Embryonic facial prominence (tissue), 1 donor: ENCODE measurements at regions not wholly inside any gene's neighbourhood (a gene's known extent, or its start where the extent isn't known, plus 50 kb on each side); places are given as distances from the start of the nearest gene placed in this dataset.
"Not testable (repeated sequence)": the region's sequence is repeated elsewhere in the genome, so short reads cannot be mapped to it uniquely, and the experiment has no call there.

Experiments used
- DNase-seq: peaks from one replicate; pipeline ENCODE4 v3.0.0-alpha.2; 2016; ENCODE audit errors: extremely low spot score

DNA sequence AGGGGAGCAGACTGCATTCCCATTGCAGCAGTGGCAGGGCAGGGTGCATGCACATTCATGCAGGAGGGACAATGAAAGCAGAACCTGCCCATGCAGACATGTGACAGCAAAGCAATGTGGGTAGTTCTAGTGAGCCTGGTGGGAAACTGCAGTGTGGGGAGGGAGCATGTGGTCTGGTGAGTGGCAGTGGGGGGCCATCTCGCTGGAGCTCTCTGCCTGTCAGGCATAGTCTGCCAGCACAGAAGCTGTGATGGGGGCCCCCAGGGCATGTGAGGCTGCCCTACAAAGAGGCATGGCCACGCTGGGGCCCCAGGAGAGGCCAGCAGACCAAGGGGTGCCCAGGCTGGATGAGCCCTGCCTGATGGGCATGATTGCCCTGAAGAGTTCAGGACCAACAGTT is 579.7 kb downstream of the PTPRC start:
- no peak for DNase-seq

DNA sequence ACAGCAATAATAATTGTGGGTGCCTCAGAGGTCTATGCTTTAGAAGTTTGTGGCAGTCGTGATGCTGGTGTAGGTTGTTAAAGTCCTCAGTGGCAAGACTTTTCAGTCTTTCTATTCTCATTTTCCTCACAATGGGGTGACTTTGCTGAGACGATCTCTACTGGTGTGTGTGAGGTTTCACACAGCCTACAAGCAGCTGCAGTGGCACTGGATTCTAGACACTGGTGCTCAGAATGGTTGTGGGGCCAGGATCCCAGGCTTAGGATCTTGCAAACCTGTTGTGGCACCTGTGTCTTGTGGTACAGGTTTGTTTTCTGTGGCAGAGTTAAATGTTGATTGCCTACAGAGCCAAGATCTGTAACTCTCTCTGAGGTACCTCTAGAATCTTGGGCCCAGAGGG is 581.2 kb downstream of the PTPRC start:
- no peak for DNase-seq

DNA sequence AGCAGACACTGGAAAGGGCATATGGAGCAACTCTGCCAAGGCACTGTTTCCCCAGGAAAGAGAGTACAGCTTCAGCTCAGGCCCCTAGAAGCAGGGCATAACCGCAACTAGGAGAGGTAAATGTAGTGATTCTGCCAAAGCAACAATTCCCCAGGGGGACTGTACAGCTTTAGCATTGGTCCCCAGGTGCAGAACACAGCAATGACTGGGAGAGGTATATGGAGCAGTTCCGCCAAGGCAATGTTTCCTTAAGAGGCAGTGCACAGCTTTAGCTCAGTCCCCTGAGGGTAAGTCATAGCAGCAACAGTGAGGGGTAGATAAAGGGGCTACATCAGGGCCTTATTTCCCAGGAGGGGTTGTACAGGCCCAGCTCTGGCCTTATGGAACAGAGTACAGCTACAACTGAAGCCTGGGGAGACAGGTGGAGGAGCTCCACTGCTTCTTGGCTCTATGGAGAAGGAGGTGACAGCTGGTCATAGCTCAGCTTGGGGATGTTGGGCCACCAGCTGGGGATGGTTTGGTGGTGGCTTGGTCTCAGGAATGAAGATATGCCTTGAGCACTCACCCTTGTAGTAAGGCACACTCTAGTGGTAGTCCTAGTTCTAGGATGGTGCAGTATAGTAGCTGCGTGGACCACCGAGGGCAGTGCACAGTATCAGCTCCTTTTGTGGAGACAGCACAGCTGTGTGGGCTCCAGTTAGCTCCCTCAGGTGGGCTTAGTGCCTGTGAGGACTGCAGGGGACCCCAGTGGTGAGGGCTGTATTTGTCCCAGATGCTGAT is 582.7 kb downstream of the PTPRC start:
- DNase-seq, result no peak

DNA sequence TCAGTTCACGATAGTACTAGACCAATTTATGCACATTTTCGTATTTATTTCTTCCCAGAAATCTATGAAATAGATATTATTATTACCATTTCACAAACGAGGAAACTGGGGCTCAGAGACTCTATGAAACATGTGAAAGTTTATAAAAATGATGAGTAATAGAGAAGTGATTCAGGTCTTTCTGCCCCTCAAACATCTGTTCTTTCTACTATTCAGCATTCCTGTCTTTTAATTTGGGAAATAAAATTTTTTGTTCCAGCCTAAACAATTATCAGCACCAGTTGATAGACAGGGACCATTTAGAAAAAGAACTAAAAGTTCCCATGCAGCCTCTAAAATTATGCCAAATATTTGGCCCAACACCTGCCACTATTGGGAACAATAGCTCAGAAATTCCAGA is 585.1 kb downstream of the PTPRC start:
- no peak for DNase-seq

DNA sequence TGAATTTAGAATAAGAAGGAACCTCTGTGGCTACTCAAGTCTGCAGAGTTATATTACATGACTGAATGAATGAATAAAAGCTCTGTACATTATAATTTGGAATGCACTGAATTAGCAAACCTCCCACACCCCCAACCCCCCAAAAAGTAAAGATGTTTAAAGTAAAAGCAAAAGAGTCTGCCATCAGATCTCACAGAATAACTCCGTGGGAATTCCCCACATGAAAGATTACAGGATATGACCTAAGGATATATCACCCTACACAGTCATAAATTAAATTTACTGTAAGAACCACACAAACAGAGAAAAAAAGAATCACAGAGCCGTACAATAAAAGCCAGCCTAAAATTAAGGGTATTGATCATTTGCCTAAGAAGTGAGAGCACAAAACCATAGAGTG is 587.3 kb downstream of the PTPRC start:
- DNase-seq, result no peak

DNA sequence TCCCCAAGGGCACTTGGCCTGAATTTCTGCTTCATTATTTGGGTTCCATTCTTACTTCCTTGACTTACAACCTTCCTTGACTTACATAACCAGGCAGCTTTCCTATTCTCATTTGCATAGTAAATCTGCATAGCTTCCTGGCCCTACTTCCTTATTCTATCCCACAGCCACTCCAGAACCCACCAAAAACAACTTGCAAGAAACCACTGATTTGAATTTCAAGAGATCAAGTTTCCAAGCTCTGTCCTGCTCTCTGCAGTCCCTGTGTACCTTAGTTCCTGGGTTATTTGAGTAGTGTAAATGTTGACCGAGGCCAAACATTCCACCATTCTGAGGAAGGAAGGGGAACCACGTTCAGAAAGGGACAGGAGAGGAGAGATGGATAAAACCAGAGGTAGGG is 603.3 kb downstream of the PTPRC start:
- no peak for DNase-seq

DNA sequence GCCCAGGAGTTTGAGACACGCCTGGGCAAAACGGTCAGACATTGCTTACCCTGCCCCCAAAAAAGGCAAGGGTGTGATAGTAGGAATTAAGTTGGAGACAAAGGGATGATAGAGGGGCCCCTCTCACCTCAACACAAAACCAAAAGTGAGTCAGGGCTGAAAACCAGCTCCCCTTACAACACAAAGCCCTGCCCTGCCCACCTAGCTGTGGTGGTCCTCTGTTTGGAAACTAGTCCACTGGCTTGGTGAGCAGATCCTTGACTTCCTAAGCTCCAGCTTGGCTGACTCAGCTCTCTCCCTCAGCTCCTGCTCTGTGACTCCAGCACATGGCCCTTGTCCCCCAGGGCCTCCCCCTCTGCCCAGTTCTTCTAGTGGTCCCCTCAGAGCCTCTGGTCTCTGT is 603.8 kb downstream of the PTPRC start:
- DNase-seq, result no peak

DNA sequence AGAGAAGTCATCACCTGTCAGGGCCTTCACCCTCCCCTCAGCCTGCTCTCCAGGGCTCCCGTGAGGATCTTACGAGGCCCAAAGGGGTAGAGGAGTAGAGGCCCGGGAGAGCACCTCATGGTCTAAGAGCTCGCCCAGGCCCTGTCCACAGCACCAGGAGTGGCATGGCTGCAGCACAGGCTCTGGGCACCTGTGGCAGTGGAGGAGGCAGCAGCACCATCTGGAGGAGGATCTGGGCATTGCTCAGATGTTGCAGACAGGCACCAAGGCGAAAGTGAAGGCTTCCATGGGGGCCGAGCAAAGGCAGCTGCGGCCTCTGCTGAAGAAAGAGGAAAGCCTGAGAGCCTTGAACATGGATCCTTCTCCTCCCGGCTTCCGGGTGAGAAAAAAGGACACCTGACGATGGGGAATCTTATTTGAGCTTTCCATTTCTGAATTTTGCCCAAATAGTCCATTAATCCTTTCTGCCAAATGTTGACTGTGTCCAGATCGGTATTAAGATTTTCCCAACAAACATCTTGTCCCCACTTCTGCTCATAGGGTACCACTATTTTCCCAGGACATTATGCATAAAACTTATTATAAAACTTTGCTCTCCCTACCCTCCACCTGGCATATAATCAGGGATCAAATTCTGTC is 604.7 kb downstream of the PTPRC start:
- no peak for DNase-seq

DNA sequence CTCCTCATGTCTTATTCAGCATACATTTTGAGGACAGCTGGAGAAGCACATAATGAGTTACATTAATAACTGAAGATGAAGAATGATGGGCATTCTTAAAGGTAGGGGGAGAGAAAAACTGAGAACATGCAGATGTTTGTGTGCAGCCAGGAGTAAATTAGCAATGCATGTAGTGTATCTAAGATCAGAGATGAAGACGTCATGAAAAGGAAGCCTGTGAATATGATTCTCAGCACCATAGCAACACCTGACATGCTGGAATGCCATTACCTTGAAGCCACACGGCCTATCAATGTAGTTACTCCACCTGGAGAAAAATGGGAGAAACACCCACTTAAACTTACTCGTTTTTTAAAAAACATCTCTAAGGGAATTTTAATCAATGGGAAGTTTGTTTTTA is 607.1 kb downstream of the PTPRC start:
- no peak for DNase-seq

DNA sequence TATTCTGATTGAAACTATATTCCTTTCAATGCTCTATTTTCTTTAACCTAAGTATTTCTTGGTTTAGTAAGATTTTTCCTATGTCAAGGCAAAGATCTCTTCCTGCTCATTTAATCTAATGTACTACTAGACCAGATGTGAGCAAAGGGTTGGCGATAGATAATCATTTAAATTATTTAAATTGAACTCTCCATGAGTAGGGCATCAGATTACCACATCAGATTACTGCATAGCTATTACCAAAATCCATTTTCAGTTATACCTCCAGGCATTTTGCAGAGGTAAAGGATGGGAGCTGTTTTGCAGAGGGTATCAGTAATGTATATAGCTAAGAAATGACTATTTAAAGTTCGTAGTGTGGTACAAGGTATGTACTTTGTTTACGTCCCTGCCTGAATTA is 607.9 kb downstream of the PTPRC start:
- no peak for DNase-seq

DNA sequence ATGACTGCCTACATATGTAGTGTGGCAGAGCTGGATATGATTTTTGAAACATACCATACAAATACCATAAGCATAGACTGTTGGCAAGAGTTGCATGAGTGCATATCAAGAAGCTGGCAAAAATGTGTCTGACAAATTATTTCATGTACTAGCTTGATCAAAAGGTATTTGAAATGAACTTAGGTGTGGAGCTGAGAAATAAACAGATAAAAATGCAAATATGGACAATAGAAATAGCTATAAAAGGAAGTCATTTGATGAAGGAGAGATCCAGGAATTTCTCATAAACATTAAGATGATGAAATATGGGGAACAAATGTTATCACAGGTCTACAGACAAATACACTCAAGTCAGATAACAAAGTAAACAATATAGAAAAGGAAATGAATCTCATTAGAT is 609.1 kb downstream of the PTPRC start:
- no peak for DNase-seq

DNA sequence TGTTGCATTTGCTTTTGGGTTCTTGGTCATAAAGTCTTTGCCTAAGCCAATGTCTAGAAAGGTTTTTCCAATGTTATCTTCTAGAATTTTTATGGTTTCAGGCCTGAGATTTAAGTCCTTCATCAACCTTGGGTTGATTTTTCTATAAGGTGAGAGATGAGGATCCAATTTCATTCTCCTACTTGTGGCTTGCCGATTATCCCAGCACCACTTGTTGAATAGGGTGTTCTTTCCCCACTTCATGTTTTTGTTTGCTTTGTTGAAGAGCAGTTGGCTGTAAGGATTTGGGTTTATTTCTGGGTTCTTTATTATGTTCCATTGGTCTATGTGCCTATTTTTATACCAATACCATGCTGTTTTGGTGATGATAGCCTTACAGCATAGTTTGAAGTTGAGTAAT is 615.2 kb downstream of the PTPRC start:
- not testable (repeated sequence) for DNase-seq

DNA sequence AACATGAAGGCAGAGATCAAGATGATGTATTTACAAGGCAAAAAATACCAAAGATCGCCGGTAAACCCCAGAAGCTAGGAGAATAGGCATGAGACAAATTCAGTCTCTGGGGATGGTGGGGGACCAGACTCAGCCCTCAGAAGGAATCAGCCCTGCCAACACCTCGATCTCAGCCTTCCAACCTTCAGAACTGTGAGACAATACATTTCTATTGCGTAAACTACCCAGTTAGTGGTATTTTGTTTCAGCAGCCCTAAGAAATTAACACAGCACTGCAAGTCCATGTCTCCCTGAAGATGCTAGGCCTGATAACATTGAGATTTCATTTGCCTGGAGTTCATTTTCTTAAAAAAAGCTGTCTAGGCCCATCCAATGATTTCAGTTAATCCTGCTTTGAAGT is 622.5 kb downstream of the PTPRC start:
- no peak for DNase-seq

DNA sequence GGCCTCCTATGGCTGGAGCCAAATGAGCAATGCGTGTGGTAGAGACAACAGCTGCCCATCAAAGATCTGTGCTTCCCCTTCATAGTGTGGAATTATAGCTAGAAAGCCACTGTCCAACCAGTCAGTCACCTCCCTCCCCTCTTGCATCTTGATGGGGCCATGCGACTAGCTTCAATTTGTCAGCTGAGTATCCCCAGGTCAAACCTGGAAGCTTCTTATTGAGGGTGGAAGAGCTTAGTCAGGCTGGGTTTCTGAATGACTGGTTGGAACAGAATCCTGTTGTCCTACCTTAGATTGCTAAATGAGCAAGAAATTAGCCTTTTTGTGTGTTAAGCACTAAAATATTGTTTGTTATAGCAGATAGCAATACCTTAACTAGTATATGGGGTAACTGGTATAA is 625.4 kb downstream of the PTPRC start:
- no peak for DNase-seq

DNA sequence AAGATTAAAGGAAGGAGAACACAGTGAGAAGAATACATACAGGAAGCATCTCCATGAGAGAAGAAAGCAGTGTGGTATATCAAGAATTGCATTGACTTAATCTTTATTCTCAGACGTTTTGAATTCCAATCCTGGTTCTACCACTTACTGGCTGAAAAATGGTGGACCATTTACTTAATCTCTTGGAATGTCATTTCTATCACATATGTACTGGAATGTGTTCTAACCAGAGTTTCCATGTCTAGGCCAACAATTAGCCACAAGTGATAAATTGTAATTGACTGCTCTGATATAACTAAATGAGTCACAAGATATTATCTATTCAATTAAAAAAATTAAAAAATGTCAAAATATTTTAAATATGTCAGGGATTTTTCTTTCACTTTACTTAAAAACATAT is 626.1 kb downstream of the PTPRC start:
- DNase-seq, result no peak

DNA sequence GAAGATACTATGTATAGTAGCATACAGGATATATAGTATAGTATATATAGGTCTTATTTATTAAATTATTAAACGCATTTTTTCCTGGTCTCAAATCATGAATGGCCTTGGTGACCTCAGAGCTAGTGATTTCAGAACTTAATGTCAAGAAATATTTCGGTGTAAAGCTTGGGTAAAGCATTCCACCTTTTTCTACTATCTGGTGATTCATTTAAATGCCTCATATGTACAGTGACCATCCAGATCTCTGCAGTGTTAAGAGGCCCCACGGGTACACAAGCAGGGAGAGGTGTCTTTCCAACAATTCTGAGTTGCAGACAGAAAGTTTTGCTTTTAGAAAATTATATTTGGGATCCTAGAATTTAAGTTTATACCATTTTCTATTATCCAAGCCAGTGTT is 626.5 kb downstream of the PTPRC start:
- no peak for DNase-seq

DNA sequence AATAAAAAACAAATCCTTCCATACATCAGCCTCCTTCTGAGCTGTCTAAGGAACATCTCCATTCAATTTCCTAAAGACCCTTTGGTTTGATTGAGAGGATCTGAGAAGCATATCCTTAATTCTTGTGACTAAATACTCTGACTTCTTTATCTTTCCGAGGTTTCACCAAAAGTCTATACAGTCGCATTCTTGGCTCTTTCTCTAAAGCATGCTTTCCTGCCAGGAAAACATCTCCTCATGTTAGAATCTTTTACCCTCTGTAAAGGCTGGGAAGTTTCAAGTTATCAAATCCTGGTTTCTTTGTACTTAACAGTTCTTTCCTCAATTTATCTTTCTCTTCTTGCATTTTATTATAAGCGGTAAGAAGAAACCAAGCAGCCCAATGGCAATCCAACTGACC is 630.4 kb downstream of the PTPRC start:
- no peak for DNase-seq

DNA sequence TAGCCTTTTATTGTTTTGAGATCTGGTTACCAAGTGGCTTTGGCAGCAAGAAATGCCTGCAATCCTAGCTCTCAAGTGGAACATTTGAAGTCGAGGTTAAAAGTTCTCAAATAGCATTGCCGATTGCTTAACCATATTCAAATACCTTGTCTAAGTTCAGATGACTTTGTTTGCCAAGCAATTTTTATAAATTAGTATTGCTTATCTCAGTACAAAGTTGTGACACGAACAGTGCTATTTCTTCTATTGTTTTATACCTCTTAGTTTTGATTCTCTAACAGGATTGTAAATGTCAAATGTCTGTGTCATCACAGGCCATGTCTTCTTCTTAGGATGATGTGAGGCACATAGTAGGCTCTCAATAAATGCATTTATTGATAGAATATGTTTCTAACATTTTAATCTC is 633.3 kb downstream of the PTPRC start:
- DNase-seq, result no peak

DNA sequence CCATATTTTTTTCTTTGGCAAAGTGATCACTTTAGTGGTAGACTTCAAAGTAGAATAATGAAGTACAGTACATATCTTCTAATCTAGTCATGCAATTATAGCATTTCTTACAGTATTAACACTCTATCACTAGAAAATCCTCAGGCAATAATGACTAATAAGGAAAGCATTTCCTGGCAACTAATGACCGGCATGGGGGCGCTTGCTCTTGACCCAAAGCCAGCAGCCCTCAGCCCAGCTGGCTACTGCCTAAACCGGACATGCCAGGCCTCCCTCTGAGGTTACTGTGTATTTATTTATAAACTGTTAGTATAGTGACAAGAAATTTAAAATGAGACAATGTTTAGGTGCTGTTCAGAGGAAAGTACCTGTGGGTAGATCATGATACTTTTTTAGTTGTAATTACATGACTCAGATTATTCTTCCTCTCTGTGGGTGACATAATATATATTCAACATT is 633.8 kb downstream of the PTPRC start:
- no peak for DNase-seq

DNA sequence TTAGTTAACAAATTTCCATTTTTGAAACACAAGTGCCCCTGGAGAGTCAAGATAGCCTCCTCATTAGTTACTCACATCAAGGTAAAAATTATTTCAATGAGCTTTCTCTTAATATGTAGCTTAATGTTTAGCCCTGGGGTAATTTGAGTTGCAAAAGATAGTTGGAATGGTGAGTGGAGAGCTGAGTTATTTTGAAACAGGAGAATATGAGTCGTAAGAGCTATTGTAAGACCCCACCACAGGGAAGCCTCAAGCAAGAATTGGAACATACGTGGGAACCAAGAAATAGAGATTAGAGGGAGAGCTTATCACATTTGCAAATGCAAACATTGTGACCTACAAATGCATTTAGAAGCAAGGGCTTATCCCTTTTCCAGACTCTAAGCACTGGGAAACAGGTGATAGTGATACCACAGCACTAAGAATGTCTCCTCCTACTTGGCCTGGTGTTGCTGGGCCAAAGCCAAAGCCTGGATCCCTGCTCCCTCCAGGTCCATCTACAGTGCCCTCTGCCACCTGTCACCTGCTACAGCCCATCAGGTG is 635.1 kb downstream of the PTPRC start:
- DNase-seq, result no peak

DNA sequence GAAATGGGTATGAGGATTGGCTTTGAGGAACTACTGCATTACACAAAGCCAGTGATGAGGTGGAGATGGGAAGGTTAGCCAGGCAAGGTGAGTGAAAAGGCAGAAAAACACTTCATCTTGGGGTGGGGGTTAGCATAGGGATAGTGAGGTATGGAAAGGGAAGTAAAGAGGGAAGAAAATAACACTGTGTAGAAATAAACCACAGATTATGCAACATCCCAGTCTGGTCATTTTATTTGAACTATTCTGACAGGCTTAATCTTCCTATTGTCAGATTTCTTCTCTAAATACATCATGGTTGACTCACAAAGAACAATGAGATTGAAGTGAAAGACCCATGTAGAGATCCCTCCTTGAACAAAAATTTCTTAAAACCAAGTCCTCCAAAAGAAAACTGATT is 640.2 kb downstream of the PTPRC start:
- DNase-seq, result no peak

DNA sequence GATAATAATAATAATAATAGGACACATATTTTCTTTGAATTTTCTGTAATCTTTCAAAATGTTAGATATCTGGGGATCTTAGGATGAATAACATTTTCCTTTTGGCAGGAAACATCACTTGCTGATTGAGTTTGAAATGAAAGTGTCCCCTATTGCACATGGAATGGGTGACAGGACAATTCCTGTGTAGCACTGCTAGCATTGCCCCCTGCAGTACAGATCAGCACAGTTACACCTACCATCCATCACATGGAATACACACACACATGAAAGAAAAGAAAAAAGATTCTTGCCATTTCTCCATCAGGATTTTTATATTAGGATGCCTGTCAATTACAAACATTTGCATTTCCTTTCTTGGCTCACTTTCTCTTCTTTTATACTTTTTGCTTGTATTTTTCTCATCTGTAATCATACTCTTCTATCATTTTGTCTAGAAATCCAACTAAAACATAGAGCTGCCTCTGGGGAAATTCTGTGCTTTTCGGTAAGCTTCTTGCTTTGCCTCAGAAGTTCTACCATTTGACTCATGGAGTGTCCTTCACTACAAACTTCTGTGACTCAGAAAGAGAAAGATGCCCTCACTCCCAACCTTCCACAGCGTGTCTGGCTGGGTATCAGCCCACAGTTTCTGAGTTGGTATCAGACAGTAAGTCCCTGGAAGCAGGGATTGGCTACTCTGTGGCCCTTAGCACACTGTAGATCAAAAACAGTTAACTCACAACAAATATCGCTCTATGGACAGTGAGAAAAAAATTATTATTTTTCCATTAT is 641.2 kb downstream of the PTPRC start:
- DNase-seq, result no peak
